ENCODE measurements at regions not wholly inside any gene's neighbourhood (a gene's known extent, or its start where the extent isn't known, plus 50 kb on each side); places are given as distances from the start of the nearest gene placed in this dataset.

GRCh38 chr2:181397331-181397730 lies 59.9 kb upstream of the ITGA4 start:
- TF ChIP-seq CTCF (IDR thresholded peaks at IDR 0.05; ENCODE audit: borderline replicate concordance, extremely low read depth, low read length, poor library complexity, severe bottlenecking) (no peak), EZH2 (IDR thresholded peaks at IDR 0.05; ENCODE audit: borderline replicate concordance, low read depth, low read length, severe bottlenecking) (no peak)
